T-helper 17 cell (primary cell): ENCODE measurements at regions not wholly inside any gene's neighbourhood (a gene's known extent, or its start where the extent isn't known, plus 50 kb on each side); places are given as distances from the start of the nearest gene placed in this dataset.

ENCODE experiments used
- ATAC-seq: fragments of 150-1000 bp; cut with Tn5 transposase; 2 replicates; pipeline ENCODE4 v1.10.0; 2021; ENCODE audit warnings: mild to moderate bottlenecking, moderate library complexity
- DNase-seq, 3 donors: peaks; one replicate each; pipeline versions ENCODE4 v3.0.0 to v3.0.0-alpha.2; 2020 to 2021
- H3K9me3 ChIP-seq: one replicate; pipeline ENCODE4 v1.7.0; 2013; ENCODE audit warnings: low read length, mild to moderate bottlenecking; ENCODE audit not compliant: control insufficient read depth, poor library complexity, severe bottlenecking
- H3K27ac Mint-ChIP-seq: one replicate; pipeline ENCODE4 v1.8.0; 2022; ENCODE audit warnings: mild to moderate bottlenecking, moderate library complexity, mixed read lengths
- H3K27me3 Mint-ChIP-seq: one replicate; pipeline ENCODE4 v1.8.0; 2022; ENCODE audit warnings: mixed read lengths
- H3K36me3 Mint-ChIP-seq: one replicate; pipeline ENCODE4 v1.8.0; 2022; ENCODE audit warnings: low read depth, mixed read lengths
- H3K4me1 Mint-ChIP-seq: one replicate; pipeline ENCODE4 v1.8.0; 2022; ENCODE audit warnings: mild to moderate bottlenecking, mixed read lengths
- H3K4me3 Mint-ChIP-seq: one replicate; pipeline ENCODE4 v1.8.0; 2022; ENCODE audit warnings: mild to moderate bottlenecking, moderate library complexity, mixed read lengths

DNA sequence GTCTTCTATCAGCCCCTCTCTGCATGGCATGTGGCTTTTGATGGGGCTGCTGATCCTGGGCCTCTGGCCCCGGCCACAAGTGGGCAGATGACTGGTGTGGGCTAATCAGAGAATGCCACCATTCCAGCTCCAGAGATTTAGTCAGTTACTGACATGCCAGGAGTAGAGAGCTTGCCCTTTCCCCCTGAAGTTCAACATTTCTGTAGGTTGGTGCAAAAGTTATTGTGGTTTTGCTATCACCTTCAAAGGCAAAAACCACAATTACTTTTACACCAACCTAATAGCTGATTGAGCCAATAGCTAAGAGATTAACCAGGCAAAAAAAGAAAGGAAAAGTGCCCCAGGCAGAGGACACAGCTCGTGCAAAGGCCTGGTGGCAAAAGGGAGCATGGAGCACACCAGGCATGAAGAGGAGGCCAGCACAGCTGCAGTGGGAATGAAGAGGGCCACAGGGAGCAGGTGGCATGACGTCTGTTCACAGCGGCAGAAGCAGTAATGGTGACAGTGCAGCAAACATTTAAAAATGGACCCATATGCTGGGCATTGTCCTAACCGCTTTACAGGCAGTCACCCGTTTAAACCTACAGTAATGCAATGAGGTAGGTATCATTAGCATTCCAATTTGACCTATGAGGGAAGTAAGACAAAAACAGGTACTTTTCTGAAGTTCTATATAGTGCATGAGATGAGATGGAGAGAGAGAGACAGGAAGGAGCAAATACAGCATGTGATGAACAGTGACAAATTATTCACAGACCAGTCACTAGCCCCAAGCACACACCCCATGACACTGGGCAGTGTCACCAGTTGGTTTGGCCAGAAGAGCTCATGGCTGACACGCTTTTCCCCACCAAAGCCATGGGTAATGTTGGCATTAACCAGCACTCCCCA lies 373.0 kb upstream of the PROK2 start:
- H3K36me3 Mint-ChIP-seq, result no peaks in the 10 kb centered on the region
- peaks cover 5% of the 10 kb centered on the region for H3K4me1 Mint-ChIP-seq
- H3K4me3 Mint-ChIP-seq, result no peak overlapping the region
- ATAC-seq, result peak; percentile 25
- no peak for DNase-seq
- peaks cover 33% of the 10 kb centered on the region for H3K27me3 Mint-ChIP-seq
- peak overlapping the region; percentile 4 for H3K27ac Mint-ChIP-seq
- no peaks in the 10 kb centered on the region for H3K9me3 ChIP-seq

DNA sequence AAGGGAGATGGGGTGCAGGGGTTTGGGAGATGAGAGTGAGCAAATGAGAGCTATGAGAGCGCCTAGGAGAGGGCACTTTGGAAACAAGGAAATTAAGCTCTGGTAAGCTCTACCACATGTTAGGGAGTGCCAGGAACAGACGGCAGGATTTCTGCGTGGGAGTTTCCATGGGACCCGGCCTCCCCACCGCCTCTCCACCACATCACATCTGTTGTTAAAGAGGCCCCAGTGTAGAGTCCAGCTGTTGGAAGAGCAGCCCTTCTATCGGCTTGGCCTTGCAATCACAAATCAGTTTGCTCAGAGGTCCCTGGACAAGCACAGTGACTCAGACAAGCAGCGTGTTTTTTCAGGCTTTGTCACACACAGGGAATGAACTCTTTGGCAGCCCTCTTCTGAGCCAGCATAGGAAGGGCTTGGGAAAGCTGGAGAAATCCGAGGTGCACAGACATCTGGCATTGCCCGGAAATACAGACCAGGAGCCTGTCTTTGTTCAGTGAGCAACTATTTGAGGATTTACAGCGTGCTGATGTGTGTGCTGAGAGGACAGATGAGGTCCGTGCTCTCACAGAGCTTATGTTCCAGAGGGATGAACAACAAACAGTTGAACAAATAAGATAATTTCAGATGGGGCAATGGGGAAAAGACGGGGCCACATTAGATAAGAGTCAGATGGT lies 370.6 kb upstream of the PROK2 start:
- no peak overlapping the region for H3K4me3 Mint-ChIP-seq
- H3K27ac Mint-ChIP-seq, result no peak overlapping the region
- peaks cover 23% of the 10 kb centered on the region for H3K27me3 Mint-ChIP-seq
- no peaks in the 10 kb centered on the region for H3K36me3 Mint-ChIP-seq
- no peaks in the 10 kb centered on the region for H3K9me3 ChIP-seq
- peaks cover 5% of the 10 kb centered on the region for H3K4me1 Mint-ChIP-seq
- ATAC-seq, result no peak
- DNase-seq, result no peak

DNA sequence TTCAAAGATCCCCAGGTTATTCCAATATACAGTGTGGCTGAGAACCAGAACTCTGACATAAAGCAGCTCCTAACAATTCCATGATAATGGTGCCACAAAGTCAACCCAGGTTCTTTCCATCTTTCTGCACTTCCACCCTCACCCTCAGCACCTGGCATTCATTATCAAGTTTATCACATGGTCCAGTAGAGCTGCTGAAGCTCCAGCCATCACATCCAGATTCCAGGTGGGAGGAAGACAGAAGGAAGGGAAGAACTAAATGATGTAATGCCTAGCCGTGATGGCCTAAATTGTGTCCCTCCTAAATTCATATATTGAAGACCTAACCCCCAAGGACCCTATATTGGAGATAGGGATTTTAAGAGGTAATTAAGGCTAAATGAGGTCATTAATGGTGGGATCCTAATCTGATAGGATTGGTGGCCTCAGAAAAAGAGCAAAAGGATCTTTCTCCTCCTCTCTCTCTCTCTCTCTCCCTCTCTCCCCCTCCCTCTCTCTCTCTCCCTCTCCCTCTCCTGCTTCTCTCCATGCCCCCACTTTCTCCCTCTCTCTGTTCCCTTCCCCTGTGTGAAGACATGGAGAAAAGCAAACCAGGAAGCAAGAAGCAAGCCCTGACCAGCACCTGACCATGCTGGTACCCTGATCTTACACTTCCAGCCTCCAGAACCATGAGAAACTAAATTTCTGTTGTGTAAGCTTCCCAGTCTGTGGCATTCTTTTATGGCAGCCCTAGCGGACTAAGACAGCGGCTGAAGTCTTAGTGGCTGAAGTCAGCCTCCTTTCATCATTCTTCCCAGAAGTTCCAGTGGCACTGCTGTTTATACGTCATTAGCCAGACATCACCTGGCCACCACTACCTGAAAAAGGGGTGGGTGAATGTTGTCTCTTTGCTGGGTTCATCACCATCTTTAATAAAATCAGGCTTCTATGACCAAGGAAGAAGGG lies 369.7 kb upstream of the PROK2 start:
- Mint-ChIP-seq H3K27me3 (peaks cover 18% of the 10 kb centered on the region), H3K4me3 (no peak overlapping the region), H3K36me3 (no peaks in the 10 kb centered on the region), H3K27ac (no peak overlapping the region), H3K4me1 (peaks cover 5% of the 10 kb centered on the region)
- H3K9me3 ChIP-seq, result no peaks in the 10 kb centered on the region
- DNase-seq (no peak), ATAC-seq (no peak)

DNA sequence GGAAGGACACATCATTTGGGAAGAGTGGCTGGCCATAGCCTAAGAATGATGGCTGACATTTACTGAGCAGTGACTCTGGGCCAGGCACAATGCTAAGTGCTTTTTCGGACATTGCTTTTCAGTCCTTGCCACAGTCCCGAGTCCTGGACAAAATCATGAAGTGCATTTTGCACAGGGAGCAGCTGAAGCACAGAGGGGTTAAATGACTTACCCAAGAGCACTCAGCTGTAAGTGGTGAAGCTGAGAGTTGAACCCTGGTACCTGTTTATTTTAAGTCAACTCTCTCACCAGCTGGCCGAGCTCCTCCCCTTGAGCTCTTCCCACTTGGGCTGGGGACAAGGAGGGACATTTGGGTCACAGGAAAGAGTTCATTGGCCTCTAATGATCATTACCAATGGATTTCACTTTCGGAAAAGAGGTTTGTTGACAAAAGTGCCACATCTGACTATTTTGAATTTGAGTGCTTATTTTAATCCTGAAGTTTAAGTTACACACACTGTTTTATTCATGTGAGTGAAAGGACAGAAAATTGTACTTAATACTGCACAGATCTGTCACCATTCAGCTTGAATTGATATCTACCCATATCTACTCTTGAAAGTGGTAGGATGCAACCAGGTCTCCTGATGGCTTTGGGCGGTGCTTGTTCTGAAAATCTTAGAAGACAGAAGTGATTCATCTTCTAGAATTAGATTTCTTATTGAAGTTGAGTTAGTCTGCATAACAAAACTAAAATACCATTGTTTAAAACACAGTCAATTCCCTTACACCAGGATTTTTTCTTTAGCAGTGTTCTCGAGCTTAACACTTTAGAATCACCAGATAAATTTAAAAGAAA lies 368.7 kb upstream of the PROK2 start:
- Mint-ChIP-seq H3K4me3 (no peak overlapping the region), H3K27me3 (peaks cover 18% of the 10 kb centered on the region), H3K36me3 (no peaks in the 10 kb centered on the region), H3K4me1 (peaks cover 5% of the 10 kb centered on the region), H3K27ac (no peak overlapping the region)
- ATAC-seq (no peak), DNase-seq (no peak)
- no peaks in the 10 kb centered on the region for H3K9me3 ChIP-seq

DNA sequence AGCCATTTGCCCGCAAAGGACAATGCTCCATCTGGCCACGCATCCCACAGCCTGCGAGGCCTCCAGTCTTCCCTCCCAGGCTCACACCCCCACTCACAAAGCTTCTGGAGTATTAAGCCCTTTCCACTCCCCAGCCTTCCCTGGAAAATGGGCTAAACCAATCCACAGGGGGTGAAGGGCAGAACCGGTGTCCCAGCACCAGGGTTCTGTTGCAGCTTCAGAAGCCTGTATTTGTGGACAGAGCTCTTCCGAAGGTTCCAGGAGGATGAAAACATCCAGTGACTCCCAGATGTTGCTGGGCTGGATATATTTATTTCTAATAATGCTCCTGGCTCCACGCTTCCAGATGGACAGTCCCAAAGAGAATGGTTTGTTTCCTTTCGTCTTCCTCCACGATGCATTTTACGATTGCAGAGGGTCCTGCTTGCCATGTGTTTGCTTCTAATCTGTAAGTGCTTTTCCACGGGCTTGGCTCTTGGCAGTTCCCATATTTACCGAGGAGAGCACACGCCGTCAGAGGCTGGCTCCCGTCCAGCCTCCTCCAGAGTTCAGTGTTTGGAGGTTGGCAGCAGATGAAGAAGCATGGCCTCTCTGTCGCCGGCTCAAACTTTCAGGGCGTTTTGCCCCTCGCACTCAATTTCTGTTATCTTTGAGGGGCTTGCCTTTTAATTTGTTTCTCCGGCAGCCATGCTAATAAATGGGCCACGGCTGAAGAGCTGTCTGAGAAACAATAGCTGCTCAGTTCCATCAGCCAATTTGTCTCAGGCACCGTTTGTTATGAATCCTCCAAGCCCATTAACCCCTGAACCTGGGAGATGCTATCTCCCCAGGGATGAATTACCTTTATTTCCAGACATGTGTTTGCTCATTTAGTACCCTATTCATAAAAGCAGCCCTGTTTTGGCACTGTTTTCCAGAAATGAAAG lies 367.9 kb upstream of the PROK2 start:
- no peak for DNase-seq
- Mint-ChIP-seq H3K4me1 (peaks cover 3% of the 10 kb centered on the region), H3K36me3 (no peaks in the 10 kb centered on the region), H3K27ac (no peak overlapping the region), H3K27me3 (peaks cover 18% of the 10 kb centered on the region), H3K4me3 (no peak overlapping the region)
- no peaks in the 10 kb centered on the region for H3K9me3 ChIP-seq
- ATAC-seq, result no peak

- no peak overlapping the region for H3K4me3 Mint-ChIP-seq
- DNase-seq (no peak), ATAC-seq (no peak)
- no peak overlapping the region for H3K27ac Mint-ChIP-seq
- peaks cover 15% of the 10 kb centered on the region for H3K27me3 Mint-ChIP-seq
- no peaks in the 10 kb centered on the region for H3K4me1 Mint-ChIP-seq
- H3K36me3 Mint-ChIP-seq, result no peaks in the 10 kb centered on the region
- H3K9me3 ChIP-seq, result no peaks in the 10 kb centered on the region
Measured at GRCh38 chr3:72151465-72152238, 366.7 kb upstream of the PROK2 start.

- no peaks in the 10 kb centered on the region for H3K4me1 Mint-ChIP-seq
- ATAC-seq, result no peak
- no peak overlapping the region for H3K4me3 Mint-ChIP-seq
- H3K27me3 Mint-ChIP-seq, result peaks cover 10% of the 10 kb centered on the region
- no peak overlapping the region for H3K27ac Mint-ChIP-seq
- no peaks in the 10 kb centered on the region for H3K36me3 Mint-ChIP-seq
- H3K9me3 ChIP-seq, result no peaks in the 10 kb centered on the region
- DNase-seq, result no peak
Measured at GRCh38 chr3:72150634-72151412, 365.9 kb upstream of the PROK2 start.

DNA sequence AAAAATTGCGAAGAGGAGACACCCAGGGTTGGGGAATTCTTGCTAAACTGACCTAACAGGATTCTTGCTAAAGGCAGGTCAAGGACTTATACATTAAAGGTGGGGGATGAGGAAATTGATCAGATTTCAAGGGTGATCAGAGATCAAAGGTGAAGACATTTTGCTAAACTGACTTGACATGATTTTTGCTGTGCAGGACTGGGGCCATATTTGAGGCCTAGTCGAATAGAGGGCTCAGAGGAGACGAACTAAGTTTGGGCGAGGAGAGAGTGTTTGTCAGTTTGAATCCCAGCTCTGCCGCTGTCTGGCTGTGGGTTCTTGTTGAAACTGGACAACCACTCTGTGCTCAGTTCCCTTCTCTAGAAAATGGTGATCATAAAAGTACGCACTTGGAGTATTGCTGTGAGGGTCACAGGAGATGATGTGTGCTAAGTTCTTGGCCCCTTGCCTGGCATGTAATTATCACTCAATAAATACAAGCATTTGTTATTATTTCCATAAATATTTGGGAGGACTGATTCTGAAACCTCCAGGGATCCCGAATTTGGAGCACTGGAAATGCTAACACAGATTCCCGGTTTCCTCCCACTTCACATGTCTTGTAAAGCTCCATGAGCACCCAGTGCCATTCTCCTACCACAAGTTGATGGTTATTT lies 364.8 kb upstream of the PROK2 start:
- peaks cover 12% of the 10 kb centered on the region for H3K27me3 Mint-ChIP-seq
- ATAC-seq, result no peak
- peaks cover 3% of the 10 kb centered on the region for H3K36me3 Mint-ChIP-seq
- DNase-seq, result no peak
- no peaks in the 10 kb centered on the region for H3K4me1 Mint-ChIP-seq
- H3K27ac Mint-ChIP-seq, result no peak overlapping the region
- H3K4me3 Mint-ChIP-seq, result no peak overlapping the region
- H3K9me3 ChIP-seq, result no peaks in the 10 kb centered on the region

DNA sequence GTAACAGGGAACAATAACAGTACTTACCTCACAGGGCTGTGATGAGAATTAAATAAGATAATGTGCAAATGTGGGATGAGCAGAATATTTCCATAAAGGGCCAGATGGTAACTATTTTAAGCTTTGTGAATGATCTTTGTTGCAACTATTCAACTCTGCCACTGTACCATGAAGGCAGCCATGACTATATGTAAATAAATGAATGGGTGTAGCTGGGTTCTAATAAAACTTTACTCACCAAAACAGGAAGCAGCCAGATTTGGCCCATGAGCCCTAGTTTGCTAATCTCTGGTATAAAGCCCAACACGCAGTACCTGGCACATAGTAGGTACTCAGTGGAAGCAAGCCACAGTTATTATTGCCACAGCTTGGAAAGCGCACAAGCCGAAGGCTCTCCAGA lies 362.7 kb upstream of the PROK2 start:
- H3K27ac Mint-ChIP-seq, result no peak overlapping the region
- H3K9me3 ChIP-seq, result no peaks in the 10 kb centered on the region
- peaks cover 3% of the 10 kb centered on the region for H3K36me3 Mint-ChIP-seq
- no peak overlapping the region for H3K4me3 Mint-ChIP-seq
- peaks cover 11% of the 10 kb centered on the region for H3K27me3 Mint-ChIP-seq
- no peaks in the 10 kb centered on the region for H3K4me1 Mint-ChIP-seq
- ATAC-seq, result no peak
- no peak for DNase-seq

- H3K27ac Mint-ChIP-seq, result no peak overlapping the region
- no peak for ATAC-seq
Measured at GRCh38 chr3:72145506-72146380, 360.8 kb upstream of the PROK2 start.

More at GRCh38 chr3:72145506-72146380, 360.8 kb upstream of the PROK2 start:
- Mint-ChIP-seq H3K4me3 (peak overlapping the region; percentile 37), H3K27me3 (peaks cover 10% of the 10 kb centered on the region), H3K36me3 (peaks cover 3% of the 10 kb centered on the region), H3K4me1 (no peaks in the 10 kb centered on the region)
- no peak for DNase-seq
- no peaks in the 10 kb centered on the region for H3K9me3 ChIP-seq
